ENCODE measurements at regions not wholly inside any gene's neighbourhood (a gene's known extent, or its start where the extent isn't known, plus 50 kb on each side); places are given as distances from the start of the nearest gene placed in this dataset.

DNA sequence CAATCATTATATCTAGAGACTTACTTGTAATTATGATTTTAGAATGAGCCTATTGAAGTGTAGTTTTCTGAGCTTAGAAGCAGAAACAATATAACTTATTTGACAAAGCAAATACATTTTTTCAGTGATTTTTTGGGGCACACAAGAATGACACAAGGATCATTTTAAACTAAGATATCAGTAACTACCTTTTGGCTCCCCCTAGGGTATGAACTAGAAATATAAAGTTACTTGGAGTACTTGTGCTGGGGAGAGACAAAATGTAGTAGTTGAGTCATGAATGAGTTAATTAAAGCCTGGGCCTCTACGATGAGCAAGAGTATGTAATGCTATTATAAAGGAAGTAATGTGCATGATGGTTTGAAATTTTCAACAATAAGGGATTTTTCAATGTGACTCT, 1244.1 kb upstream of the ACO1 start:
- FAIRE-seq (no peak), DNase-seq (ENCODE audit: extremely low read depth in 1 of 4, low spot score in 3 of 4) (no peak), ATAC-seq (no peak)
- H3K27ac ChIP-seq (ENCODE audit: extremely low read depth, low read depth, low read length), result no peak overlapping the region
- no peaks in the 10 kb centered on the region for H3K4me1 ChIP-seq (replicated peaks in 1 of 2; ENCODE audit: control insufficient read depth in 2 of 2, insufficient read depth in 2 of 2, low read length in 2 of 2)
- no peak overlapping the region for H3K4me2 ChIP-seq (ENCODE audit: insufficient read depth, low read length)
- no CpG with 5 or more reads among the region's 1 CpG for WGBS (ENCODE audit: insufficient coverage, low coverage, missing lambda C conversion rate)
- in situ Hi-C loops (cut with MboI) (no loop called here), intact Hi-C loops (cut with micrococcal nuclease) (no loop called here)
- ChIA-PET CTCF (ENCODE audit: low intra/inter-chr PET ratio) (no interaction called here), POLR2A (no interaction called here)
- no peaks in the 10 kb centered on the region for H3K9me3 ChIP-seq (replicated peaks; ENCODE audit: control insufficient read depth, insufficient read depth, low read depth, low read length)
- no peak overlapping the region for H3K4me3 ChIP-seq
- TF ChIP-seq, protein P1, sequence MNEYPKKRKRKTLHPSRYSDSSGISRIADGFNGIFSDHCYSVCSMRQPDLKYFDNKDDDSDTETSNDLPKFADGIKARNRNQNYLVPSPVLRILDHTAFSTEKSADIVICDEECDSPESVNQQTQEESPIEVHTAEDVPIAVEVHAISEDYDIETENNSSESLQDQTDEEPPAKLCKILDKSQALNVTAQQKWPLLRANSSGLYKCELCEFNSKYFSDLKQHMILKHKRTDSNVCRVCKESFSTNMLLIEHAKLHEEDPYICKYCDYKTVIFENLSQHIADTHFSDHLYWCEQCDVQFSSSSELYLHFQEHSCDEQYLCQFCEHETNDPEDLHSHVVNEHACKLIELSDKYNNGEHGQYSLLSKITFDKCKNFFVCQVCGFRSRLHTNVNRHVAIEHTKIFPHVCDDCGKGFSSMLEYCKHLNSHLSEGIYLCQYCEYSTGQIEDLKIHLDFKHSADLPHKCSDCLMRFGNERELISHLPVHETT (CRISPR knock-in tag; conservative IDR thresholded peaks at IDR 0.05 in 1 of 2, IDR thresholded peaks at IDR 0.05 in 1 of 2), result no peak
- TF ChIP-seq RB1 (IDR thresholded peaks at IDR 0.05; ENCODE audit: low read depth) (no peak), KHSRP (IDR thresholded peaks at IDR 0.05) (no peak), EP300 (IDR thresholded peaks at IDR 0.05; ENCODE audit: low read length) (no peak), PCBP2 (IDR thresholded peaks at IDR 0.05; ENCODE audit: low read depth, low read length, poor library complexity, severe bottlenecking) (no peak), MCM3 (IDR thresholded peaks at IDR 0.05) (no peak), ZNF124 (CRISPR knock-in tag; IDR thresholded peaks at IDR 0.05) (no peak)
- no peak overlapping the region for H3K9ac ChIP-seq (ENCODE audit: insufficient read depth in 1 of 2, low read depth in 2 of 2, low read length in 2 of 2)
- no peaks in the 10 kb centered on the region for H3K79me2 ChIP-seq (ENCODE audit: control insufficient read depth, insufficient read depth, low read length)
- H2AFZ ChIP-seq (ENCODE audit: low read depth, low read length), result no peak overlapping the region
- no peaks in the 10 kb centered on the region for H3K36me3 ChIP-seq (ENCODE audit: control insufficient read depth, insufficient read depth, low read length)
- H3K9me1 ChIP-seq (ENCODE audit: control insufficient read depth, insufficient read depth, low read length), result no peaks in the 10 kb centered on the region
- H3K27me3 ChIP-seq (ENCODE audit: control insufficient read depth in 2 of 2, insufficient read depth in 2 of 2, low read length in 2 of 2), result no peaks in the 10 kb centered on the region
- no peaks in the 10 kb centered on the region for H4K20me1 ChIP-seq (replicated peaks; ENCODE audit: control insufficient read depth, insufficient read depth, low read length)
- no TSS peak for BruUV-seq (replicated peaks)

All from K562 (cell line).